Liver (tissue), 3 donors: ENCODE measurements at regions not wholly inside any gene's neighbourhood (a gene's known extent, or its start where the extent isn't known, plus 50 kb on each side); places are given as distances from the start of the nearest gene placed in this dataset.

Experiments used
- CTCF ChIP-seq: fragments of 150-350 bp; IDR thresholded peaks from 2 replicates; pipeline ENCODE4 v1.5.1; 2017; ENCODE audit warnings: improper control_type of control experiment, low read depth, low read length; ENCODE audit not compliant: missing input control
- EGR1 ChIP-seq, 2 donors: IDR thresholded peaks; 2 replicates each; pipeline ENCODE4 v1.6.1; 2016 to 2018; ENCODE audit warnings: antibody characterized with exemption in 2 of 2, low read depth in 2 of 2
- MAX ChIP-seq: IDR thresholded peaks from 2 replicates; pipeline ENCODE4 v1.6.1; 2016; ENCODE audit warnings: antibody characterized with exemption
- NR2F2 ChIP-seq: IDR thresholded peaks from 2 replicates; pipeline ENCODE4 v1.6.1; 2016; ENCODE audit warnings: antibody characterized with exemption
- REST ChIP-seq: IDR thresholded peaks from 2 replicates; pipeline ENCODE4 v1.6.1; 2016; ENCODE audit warnings: antibody characterized with exemption, mild to moderate bottlenecking
- TAF1 ChIP-seq: conservative IDR thresholded peaks from 2 replicates; pipeline ENCODE4 v1.6.1; 2016; ENCODE audit warnings: antibody characterized with exemption, mild to moderate bottlenecking
- YY1 ChIP-seq: IDR thresholded peaks from 2 replicates; pipeline ENCODE4 v1.6.1; 2016; ENCODE audit warnings: antibody characterized with exemption, mild to moderate bottlenecking
- donor health status: healthy.
- donor health status: healthy.

- TF ChIP-seq REST (no peak), YY1 (no peak), CTCF (no peak), EGR1 (IDR thresholded peaks at IDR 0.05; ENCODE audit: low read depth in 2 of 2) (no peak), MAX (no peak), TAF1 (no peak), NR2F2 (no peak)
Observed at GRCh38 chr5:54804521-54804920, 180.9 kb downstream of the ESM1 start.
